Peyer's patch (tissue), 4 donors: ENCODE measurements at regions not wholly inside any gene's neighbourhood (a gene's known extent, or its start where the extent isn't known, plus 50 kb on each side); places are given as distances from the start of the nearest gene placed in this dataset.
"Not testable (repeated sequence)": the region's sequence is repeated elsewhere in the genome, so short reads cannot be mapped to it uniquely, and the experiment has no call there.

ENCODE experiments used
- POLR2A ChIP-seq, 2 donors: fragments of 450-650 bp; IDR thresholded peaks; one replicate each; pipeline ENCODE4 v1.5.1; 2017; ENCODE audit warnings: antibody characterized with exemption in 2 of 2, mild to moderate bottlenecking in 2 of 2, moderate library complexity in 2 of 2
- TF ChIP-seq, protein P1 (sequence below), 6 experiments: fragments of 450-650 bp in 4 of 6; fragments of 200-600 bp in 2 of 6; sonication (generic) in 1 of 6; IDR thresholded peaks; one replicate each; pipeline ENCODE4 v1.5.1; 2017 to 2019; ENCODE audit warnings: antibody characterized with exemption in 6 of 6, mild to moderate bottlenecking in 3 of 6, moderate library complexity in 1 of 6

DNA sequence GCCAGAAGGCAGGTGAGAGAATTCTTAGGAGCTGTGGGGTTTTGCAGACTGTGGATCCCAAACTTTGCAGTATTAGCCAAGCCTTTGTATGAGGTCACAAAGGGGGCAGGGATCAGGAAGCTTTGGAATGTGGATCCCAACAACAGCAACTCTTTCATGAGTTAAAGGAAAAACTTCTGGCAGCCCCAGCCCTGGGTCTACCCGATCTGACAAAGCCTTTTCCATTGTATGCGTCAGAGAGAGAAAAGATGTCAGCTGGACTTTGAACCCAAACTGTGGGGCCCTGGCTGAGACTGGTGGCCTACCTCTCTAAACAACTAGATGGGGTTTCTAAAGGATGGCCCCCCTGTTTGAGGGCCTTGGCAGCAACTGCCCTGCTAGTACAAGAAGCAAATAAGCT is 101.8 kb upstream of the OSBPL11 start:
- TF ChIP-seq, protein P1, sequence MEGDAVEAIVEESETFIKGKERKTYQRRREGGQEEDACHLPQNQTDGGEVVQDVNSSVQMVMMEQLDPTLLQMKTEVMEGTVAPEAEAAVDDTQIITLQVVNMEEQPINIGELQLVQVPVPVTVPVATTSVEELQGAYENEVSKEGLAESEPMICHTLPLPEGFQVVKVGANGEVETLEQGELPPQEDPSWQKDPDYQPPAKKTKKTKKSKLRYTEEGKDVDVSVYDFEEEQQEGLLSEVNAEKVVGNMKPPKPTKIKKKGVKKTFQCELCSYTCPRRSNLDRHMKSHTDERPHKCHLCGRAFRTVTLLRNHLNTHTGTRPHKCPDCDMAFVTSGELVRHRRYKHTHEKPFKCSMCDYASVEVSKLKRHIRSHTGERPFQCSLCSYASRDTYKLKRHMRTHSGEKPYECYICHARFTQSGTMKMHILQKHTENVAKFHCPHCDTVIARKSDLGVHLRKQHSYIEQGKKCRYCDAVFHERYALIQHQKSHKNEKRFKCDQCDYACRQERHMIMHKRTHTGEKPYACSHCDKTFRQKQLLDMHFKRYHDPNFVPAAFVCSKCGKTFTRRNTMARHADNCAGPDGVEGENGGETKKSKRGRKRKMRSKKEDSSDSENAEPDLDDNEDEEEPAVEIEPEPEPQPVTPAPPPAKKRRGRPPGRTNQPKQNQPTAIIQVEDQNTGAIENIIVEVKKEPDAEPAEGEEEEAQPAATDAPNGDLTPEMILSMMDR (IDR thresholded peaks at IDR 0.05), result not testable (repeated sequence)
- not testable (repeated sequence) for TF ChIP-seq POLR2A (IDR thresholded peaks at IDR 0.05)
